ENCODE measurements at regions not wholly inside any gene's neighbourhood (a gene's known extent, or its start where the extent isn't known, plus 50 kb on each side); places are given as distances from the start of the nearest gene placed in this dataset.

GRCh38 chr2:104746858-104747257, 107.1 kb upstream of the POU3F3 start:
- intact Hi-C loops (cut with DNase I, micrococcal nuclease), result no loop called here
- Histone ChIP-seq H3K36me3 (ENCODE audit: insufficient read depth, low read length) (no peaks in the 10 kb centered on the region), H3K4me3 (ENCODE audit: low read length) (no peak overlapping the region), H3K9me3 (ENCODE audit: control insufficient read depth in 1 of 2, insufficient read depth in 1 of 2, low read length in 2 of 2) (peaks cover 0 to 16% of the 10 kb centered on the region in 2 experiments), H3K27me3 (ENCODE audit: control insufficient read depth in 1 of 2, insufficient read depth in 2 of 2, low read length in 2 of 2) (no peaks in the 10 kb centered on the region), H3K27ac (ENCODE audit: low read depth in 1 of 2, low read length in 2 of 2) (no peak overlapping the region), H3K4me1 (ENCODE audit: insufficient read depth, low read length) (no peaks in the 10 kb centered on the region)
- Mint-ChIP-seq H3K9me3 (no peaks in the 10 kb centered on the region), H3K4me1 (ENCODE audit: low read depth) (no peaks in the 10 kb centered on the region), H3K4me3 (no peak overlapping the region), H3K27ac (no peak overlapping the region), H3K27me3 (peaks cover 4% of the 10 kb centered on the region), H3K36me3 (ENCODE audit: low read depth) (no peaks in the 10 kb centered on the region)
- ATAC-seq (ENCODE audit: poor library complexity) (no peak), DNase-seq (no peak)
- CTCF ChIA-PET, result no interaction called here
- POLR2A ChIA-PET, result no interaction called here
- no peak for TF ChIP-seq CTCF (IDR thresholded peaks at IDR 0.05)

GRCh38 chr2:104749856-104750460, 104.0 kb upstream of the POU3F3 start:
- H3K36me3 ChIP-seq (ENCODE audit: insufficient read depth, low read length), result no peaks in the 10 kb centered on the region
- no peak for TF ChIP-seq CTCF (IDR thresholded peaks at IDR 0.05)
- DNase-seq (no peak), ATAC-seq (ENCODE audit: poor library complexity) (no peak)
- H3K27me3 Mint-ChIP-seq, result peaks cover 4% of the 10 kb centered on the region
- no peaks in the 10 kb centered on the region for H3K27me3 ChIP-seq (ENCODE audit: control insufficient read depth in 1 of 2, insufficient read depth in 2 of 2, low read length in 2 of 2)
- no peaks in the 10 kb centered on the region for H3K4me1 ChIP-seq (ENCODE audit: insufficient read depth, low read length)
- intact Hi-C loops (cut with DNase I, micrococcal nuclease), result no loop called here
- ChIA-PET CTCF (no interaction called here), POLR2A (no interaction called here)
- H3K27ac ChIP-seq (ENCODE audit: low read depth in 1 of 2, low read length in 2 of 2), result no peak overlapping the region
- no peak overlapping the region for H3K27ac Mint-ChIP-seq
- H3K36me3 Mint-ChIP-seq (ENCODE audit: low read depth), result no peaks in the 10 kb centered on the region
- H3K4me1 Mint-ChIP-seq (ENCODE audit: low read depth), result no peaks in the 10 kb centered on the region
- H3K9me3 ChIP-seq (ENCODE audit: control insufficient read depth in 1 of 2, insufficient read depth in 1 of 2, low read length in 2 of 2), result peaks cover 0 to 18% of the 10 kb centered on the region in 2 experiments
- no peaks in the 10 kb centered on the region for H3K9me3 Mint-ChIP-seq
- no peak overlapping the region for H3K4me3 Mint-ChIP-seq
- H3K4me3 ChIP-seq (ENCODE audit: low read length), result no peak overlapping the region

GRCh38 chr2:104752504-104752903, 101.4 kb upstream of the POU3F3 start:
- ATAC-seq (ENCODE audit: poor library complexity) (no peak), DNase-seq (no peak)
- peaks cover 9% of the 10 kb centered on the region for H3K27me3 Mint-ChIP-seq
- no peak overlapping the region for H3K27ac Mint-ChIP-seq
- TF ChIP-seq CTCF (IDR thresholded peaks at IDR 0.05), result no peak
- ChIA-PET POLR2A (no interaction called here), CTCF (no interaction called here)
- H3K27me3 ChIP-seq (ENCODE audit: control insufficient read depth in 1 of 2, insufficient read depth in 2 of 2, low read length in 2 of 2), result no peaks in the 10 kb centered on the region
- H3K4me3 Mint-ChIP-seq, result no peak overlapping the region
- no peaks in the 10 kb centered on the region for H3K36me3 ChIP-seq (ENCODE audit: insufficient read depth, low read length)
- H3K36me3 Mint-ChIP-seq (ENCODE audit: low read depth), result no peaks in the 10 kb centered on the region
- no peaks in the 10 kb centered on the region for H3K4me1 Mint-ChIP-seq (ENCODE audit: low read depth)
- H3K4me3 ChIP-seq (ENCODE audit: low read length), result no peak overlapping the region
- no peak overlapping the region for H3K27ac ChIP-seq (ENCODE audit: low read depth in 1 of 2, low read length in 2 of 2)
- no peaks in the 10 kb centered on the region for H3K4me1 ChIP-seq (ENCODE audit: insufficient read depth, low read length)
- peaks cover 0 to 16% of the 10 kb centered on the region in 2 experiments for H3K9me3 ChIP-seq (ENCODE audit: control insufficient read depth in 1 of 2, insufficient read depth in 1 of 2, low read length in 2 of 2)
- intact Hi-C loops (cut with DNase I, micrococcal nuclease), result no loop called here
- no peaks in the 10 kb centered on the region for H3K9me3 Mint-ChIP-seq
